Right atrium auricular region (tissue), 2 donors: ENCODE measurements at regions not wholly inside any gene's neighbourhood (a gene's known extent, or its start where the extent isn't known, plus 50 kb on each side); places are given as distances from the start of the nearest gene placed in this dataset.
"Not testable (repeated sequence)": the region's sequence is repeated elsewhere in the genome, so short reads cannot be mapped to it uniquely, and the experiment has no call there.

ENCODE experiments used
- DNase-seq: peaks from one replicate; pipeline ENCODE4 v3.0.0-alpha.2; 2019; ENCODE audit warnings: low spot score
- H3K27ac ChIP-seq, 2 donors: fragments of 200-600 bp; sonication (generic); 1 replicate in 1 of 2; 2 replicates in 1 of 2; pipeline ENCODE4 v1.5.1; 2016 to 2019
- H3K27me3 ChIP-seq, 2 donors: fragments of 200-600 bp; sonication (generic); one replicate each; pipeline versions ENCODE4 v1.5.1 to v1.6.0; 2017 to 2019
- H3K36me3 ChIP-seq: fragments of 200-600 bp; sonication (generic); one replicate; pipeline ENCODE4 v1.5.1; 2016
- H3K4me1 ChIP-seq, 2 donors: fragments of 200-600 bp; sonication (generic); one replicate each; pipeline versions ENCODE4 v1.5.1 to v1.6.0; 2017 to 2019
- H3K4me3 ChIP-seq, 2 donors: fragments of 200-600 bp; sonication (generic); 1 replicate in 1 of 2; 2 replicates in 1 of 2; pipeline ENCODE4 v1.5.1; 2017 to 2019; ENCODE audit warnings: mild to moderate bottlenecking in 1 of 2, moderate library complexity in 1 of 2
- H3K9me3 ChIP-seq, 2 donors: fragments of 200-600 bp; sonication (generic); one replicate each; pipeline ENCODE4 v1.5.1; 2019
- CTCF ChIP-seq, 2 donors: fragments of 200-600 bp; sonication (generic); IDR thresholded peaks; one replicate each; pipeline ENCODE4 v1.5.1; 2019; ENCODE audit warnings: antibody characterized with exemption in 2 of 2

DNA sequence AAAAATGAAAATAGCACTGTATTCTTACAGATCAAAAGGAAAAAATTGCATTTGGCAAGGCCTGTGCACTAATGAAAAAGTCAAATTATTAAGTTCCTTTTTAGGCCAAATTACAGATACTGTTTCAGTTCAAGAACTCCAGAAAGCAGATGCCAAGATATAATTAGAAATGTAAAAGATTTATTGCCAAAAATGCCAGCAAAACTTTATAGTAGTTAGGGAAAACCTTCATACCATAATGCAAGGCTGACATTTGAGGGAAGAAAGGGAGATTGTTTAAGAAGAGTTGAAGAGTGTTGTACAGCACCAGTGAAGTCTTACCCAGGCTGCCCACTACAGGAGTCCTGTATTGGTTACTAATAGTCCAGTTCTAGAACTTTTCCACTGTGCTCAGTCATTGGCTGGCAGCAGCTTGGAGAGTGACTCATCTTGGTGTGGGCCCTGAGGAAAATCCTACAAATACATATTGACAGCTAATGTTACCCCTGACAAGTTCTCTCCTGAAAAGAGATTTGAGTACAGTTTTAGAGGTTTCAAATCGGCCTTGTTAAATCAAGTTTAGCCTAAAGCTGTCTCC is 600.4 kb downstream of the C12orf50 start:
- Histone ChIP-seq H3K9me3 (no peaks in the 10 kb centered on the region), H3K4me1 (no peaks in the 10 kb centered on the region), H3K27ac (no peak overlapping the region), H3K27me3 (no peaks in the 10 kb centered on the region), H3K4me3 (no peak overlapping the region), H3K36me3 (no peaks in the 10 kb centered on the region)
- TF ChIP-seq CTCF (IDR thresholded peaks at IDR 0.05), result no peak
- DNase-seq, result no peak

- Histone ChIP-seq H3K9me3 (no peaks in the 10 kb centered on the region), H3K36me3 (no peaks in the 10 kb centered on the region), H3K27ac (no peak overlapping the region), H3K4me3 (no peak overlapping the region), H3K27me3 (no peaks in the 10 kb centered on the region), H3K4me1 (no peaks in the 10 kb centered on the region)
- no peak for TF ChIP-seq CTCF (IDR thresholded peaks at IDR 0.05)
- no peak for DNase-seq
These were observed 601.4 kb downstream of the C12orf50 start for GRCh38 chr12:87427770-87428169.

DNA sequence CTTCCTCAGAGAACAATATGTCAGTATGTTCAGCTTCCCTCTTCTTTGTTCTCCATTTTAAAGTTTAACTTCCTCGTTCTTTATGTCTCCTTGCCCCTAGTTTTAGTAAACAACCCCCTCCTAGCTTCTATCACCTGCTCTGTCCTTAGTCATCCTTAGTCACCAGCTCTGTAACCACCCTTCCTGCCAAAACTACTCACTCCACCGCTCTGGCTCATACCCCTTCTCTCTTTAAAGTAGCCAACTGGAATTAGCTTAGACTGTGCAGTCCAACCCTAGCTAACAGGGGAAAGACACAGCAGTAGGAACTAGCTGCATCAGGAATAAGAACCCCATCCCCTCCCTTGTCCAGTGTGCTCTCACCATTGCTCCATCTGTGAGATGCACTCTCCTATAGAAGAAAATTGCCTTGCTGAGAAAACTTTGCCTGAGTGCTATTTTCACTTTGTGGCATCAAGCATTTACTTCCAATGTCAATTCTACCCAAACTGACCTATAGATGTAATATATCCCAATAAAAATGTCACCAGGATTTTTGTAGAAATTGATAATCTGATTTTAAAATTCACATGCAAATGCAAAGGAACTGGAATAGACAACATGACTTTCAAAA is 603.2 kb downstream of the C12orf50 start:
- Histone ChIP-seq H3K4me3 (no peak overlapping the region), H3K27me3 (no peaks in the 10 kb centered on the region), H3K4me1 (no peaks in the 10 kb centered on the region), H3K9me3 (no peaks in the 10 kb centered on the region), H3K36me3 (no peaks in the 10 kb centered on the region), H3K27ac (no peak overlapping the region)
- no peak for DNase-seq
- TF ChIP-seq CTCF (IDR thresholded peaks at IDR 0.05), result no peak

DNA sequence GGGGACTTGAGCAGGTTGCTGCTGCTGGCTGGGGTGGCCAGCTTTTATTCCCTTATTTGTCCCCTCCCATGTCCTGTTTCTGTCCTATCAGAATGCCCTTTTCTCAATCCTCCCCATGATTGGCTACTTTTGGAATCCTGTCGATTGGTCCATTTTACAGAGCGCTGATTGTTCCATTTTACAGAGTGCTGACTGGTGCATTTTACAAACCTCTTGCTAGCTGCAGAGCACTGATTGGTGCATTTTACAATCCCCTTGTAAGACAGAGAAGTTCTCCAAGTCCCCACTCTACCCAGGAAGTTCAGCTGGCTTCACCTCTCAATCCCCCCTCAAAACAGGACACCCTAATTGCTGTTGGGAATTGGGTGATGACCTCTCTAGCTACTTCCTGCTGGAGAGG is 608.0 kb downstream of the C12orf50 start:
- DNase-seq, H3K4me3 ChIP-seq: not testable (repeated sequence)

DNA sequence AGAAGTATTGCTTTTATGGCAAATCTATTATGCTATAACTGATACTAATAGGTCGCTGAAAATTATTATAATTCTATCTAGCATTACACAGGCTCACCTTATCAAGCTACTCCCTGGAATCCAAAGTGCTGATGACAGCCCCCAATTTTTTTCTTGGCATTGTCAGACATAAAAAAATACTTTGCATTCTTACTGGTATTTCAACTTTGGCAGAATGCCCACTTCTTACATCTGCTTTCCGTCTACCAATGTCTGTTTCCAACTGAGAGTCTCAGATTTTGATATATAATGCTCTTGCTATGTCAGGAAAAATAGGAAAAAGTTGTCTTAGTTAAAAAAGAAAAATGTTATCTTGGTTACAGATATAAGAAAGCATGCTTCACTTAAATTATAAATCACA is 615.4 kb downstream of the C12orf50 start:
- TF ChIP-seq CTCF (IDR thresholded peaks at IDR 0.05), result no peak
- no peaks in the 10 kb centered on the region for H3K27me3 ChIP-seq
- no peaks in the 10 kb centered on the region for H3K36me3 ChIP-seq
- H3K27ac ChIP-seq, result no peak overlapping the region
- no peaks in the 10 kb centered on the region for H3K4me1 ChIP-seq
- H3K4me3 ChIP-seq, result no peak overlapping the region
- no peaks in the 10 kb centered on the region for H3K9me3 ChIP-seq
- no peak for DNase-seq

More for the DNA sequence above, 608.0 kb downstream of the C12orf50 start:
- not testable (repeated sequence) for H3K4me1 ChIP-seq, H3K27me3 ChIP-seq, H3K27ac ChIP-seq, H3K9me3 ChIP-seq, H3K36me3 ChIP-seq

- H3K4me1 ChIP-seq, result no peaks in the 10 kb centered on the region
- H3K9me3 ChIP-seq, result no peaks in the 10 kb centered on the region
- no peaks in the 10 kb centered on the region for H3K36me3 ChIP-seq
- no peak for DNase-seq
- no peak for TF ChIP-seq CTCF (IDR thresholded peaks at IDR 0.05)
- H3K27me3 ChIP-seq, result no peaks in the 10 kb centered on the region
- no peak overlapping the region for H3K4me3 ChIP-seq
- no peak overlapping the region for H3K27ac ChIP-seq
These were observed 622.3 kb downstream of the C12orf50 start for GRCh38 chr12:87406926-87407325.
